C4-2B (cell line): ENCODE measurements at regions not wholly inside any gene's neighbourhood (a gene's known extent, or its start where the extent isn't known, plus 50 kb on each side); places are given as distances from the start of the nearest gene placed in this dataset.
A peak's percentile ranks its signal among the peaks of the same experiment; 100 is the strongest.

ENCODE experiments used
- CTCF ChIP-seq: fragments of 450-650 bp; conservative IDR thresholded peaks from 2 replicates; pipeline ENCODE4 v1.5.1; 2017; ENCODE audit warnings: mild to moderate bottlenecking
- ZFX ChIP-seq: fragments of 450-650 bp; IDR thresholded peaks from 2 replicates; pipeline ENCODE4 v1.6.1; 2017

GRCh38 chr1:55848906-55849305 lies 633.7 kb upstream of the USP24 start:
- TF ChIP-seq CTCF (peak; percentile 26), ZFX (no peak)
